MM.1S (cell line): ENCODE measurements at regions not wholly inside any gene's neighbourhood (a gene's known extent, or its start where the extent isn't known, plus 50 kb on each side); places are given as distances from the start of the nearest gene placed in this dataset.

Source experiments
- EZH2 ChIP-seq: fragments of 300-600 bp; sonication (generic); optimal IDR thresholded peaks from 2 replicates; pipeline ENCODE3; 2017; ENCODE audit warnings: low read depth, mild to moderate bottlenecking, antibody characterized with exemption, low read length, mixed read lengths
- TF ChIP-seq, protein P1 (sequence below): fragments of 300-600 bp; sonication (generic); IDR thresholded peaks from 2 replicates; pipeline ENCODE4 v1.5.1; 2016; ENCODE audit warnings: antibody characterized with exemption, low read length, mixed read lengths

DNA sequence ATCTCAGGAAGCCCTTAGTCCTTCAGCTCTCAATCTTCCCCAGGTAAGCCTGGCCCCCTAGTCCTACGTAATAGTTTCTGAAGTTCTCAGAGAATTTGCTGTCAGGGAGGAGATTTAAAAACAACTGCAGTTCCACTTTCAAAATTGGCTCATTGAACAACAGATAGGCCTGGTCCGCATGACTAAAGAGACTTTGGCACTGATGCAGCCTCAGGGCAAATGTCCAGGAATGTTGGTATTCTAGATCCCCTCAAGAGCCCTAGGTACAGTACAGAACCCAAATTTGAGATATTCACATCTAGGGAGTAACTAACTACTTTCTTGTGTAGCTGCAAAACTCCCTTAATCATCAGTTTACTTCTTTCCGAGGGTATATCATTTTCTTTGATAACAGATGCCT lies 162.8 kb downstream of the GABRG2 start:
- TF ChIP-seq EZH2 = no peak
- TF ChIP-seq, protein P1, sequence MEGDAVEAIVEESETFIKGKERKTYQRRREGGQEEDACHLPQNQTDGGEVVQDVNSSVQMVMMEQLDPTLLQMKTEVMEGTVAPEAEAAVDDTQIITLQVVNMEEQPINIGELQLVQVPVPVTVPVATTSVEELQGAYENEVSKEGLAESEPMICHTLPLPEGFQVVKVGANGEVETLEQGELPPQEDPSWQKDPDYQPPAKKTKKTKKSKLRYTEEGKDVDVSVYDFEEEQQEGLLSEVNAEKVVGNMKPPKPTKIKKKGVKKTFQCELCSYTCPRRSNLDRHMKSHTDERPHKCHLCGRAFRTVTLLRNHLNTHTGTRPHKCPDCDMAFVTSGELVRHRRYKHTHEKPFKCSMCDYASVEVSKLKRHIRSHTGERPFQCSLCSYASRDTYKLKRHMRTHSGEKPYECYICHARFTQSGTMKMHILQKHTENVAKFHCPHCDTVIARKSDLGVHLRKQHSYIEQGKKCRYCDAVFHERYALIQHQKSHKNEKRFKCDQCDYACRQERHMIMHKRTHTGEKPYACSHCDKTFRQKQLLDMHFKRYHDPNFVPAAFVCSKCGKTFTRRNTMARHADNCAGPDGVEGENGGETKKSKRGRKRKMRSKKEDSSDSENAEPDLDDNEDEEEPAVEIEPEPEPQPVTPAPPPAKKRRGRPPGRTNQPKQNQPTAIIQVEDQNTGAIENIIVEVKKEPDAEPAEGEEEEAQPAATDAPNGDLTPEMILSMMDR = no peak
